ENCODE measurements at regions not wholly inside any gene's neighbourhood (a gene's known extent, or its start where the extent isn't known, plus 50 kb on each side); places are given as distances from the start of the nearest gene placed in this dataset.

DNA sequence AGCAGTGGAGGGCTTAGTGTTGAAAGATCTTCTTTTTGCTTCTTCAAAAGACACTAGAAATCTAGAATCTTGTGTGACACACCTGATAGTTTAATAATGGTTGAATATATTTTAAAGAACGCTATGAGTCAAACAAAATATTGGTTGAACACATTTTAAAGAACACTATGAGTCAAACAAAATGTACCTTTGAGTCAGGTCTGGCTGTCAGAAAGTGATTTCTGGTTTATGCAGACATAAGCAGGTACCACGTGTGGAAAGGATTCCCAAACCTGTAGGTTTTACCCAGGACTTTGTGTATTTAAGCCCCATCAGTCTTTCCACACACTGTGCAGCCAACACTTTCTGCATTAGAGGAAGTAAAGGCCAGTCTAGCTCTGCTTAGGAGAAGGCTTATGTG, 366.7 kb upstream of the TENM4 start:
- TF ChIP-seq, protein P1, sequence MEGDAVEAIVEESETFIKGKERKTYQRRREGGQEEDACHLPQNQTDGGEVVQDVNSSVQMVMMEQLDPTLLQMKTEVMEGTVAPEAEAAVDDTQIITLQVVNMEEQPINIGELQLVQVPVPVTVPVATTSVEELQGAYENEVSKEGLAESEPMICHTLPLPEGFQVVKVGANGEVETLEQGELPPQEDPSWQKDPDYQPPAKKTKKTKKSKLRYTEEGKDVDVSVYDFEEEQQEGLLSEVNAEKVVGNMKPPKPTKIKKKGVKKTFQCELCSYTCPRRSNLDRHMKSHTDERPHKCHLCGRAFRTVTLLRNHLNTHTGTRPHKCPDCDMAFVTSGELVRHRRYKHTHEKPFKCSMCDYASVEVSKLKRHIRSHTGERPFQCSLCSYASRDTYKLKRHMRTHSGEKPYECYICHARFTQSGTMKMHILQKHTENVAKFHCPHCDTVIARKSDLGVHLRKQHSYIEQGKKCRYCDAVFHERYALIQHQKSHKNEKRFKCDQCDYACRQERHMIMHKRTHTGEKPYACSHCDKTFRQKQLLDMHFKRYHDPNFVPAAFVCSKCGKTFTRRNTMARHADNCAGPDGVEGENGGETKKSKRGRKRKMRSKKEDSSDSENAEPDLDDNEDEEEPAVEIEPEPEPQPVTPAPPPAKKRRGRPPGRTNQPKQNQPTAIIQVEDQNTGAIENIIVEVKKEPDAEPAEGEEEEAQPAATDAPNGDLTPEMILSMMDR (IDR thresholded peaks at IDR 0.05; ENCODE audit: low read depth, low read length): no peak
- no peaks in the 10 kb centered on the region for H3K27me3 ChIP-seq (ENCODE audit: control insufficient read depth, insufficient read depth, low read length)
- peaks cover 8% of the 10 kb centered on the region; the same call in 1 of the 2 replicates for H3K9me3 ChIP-seq (ENCODE audit: control insufficient read depth, insufficient read depth, low read length)
- no peak overlapping the region for H3K4me3 ChIP-seq (ENCODE audit: low read depth, low read length)
- ChIA-PET POLR2A (no interaction called here), CTCF (no interaction called here)
- DNase-seq (ENCODE audit: low read depth, low spot score): no peak
- no peak overlapping the region for H3K27ac ChIP-seq (ENCODE audit: low read depth, low read length)

DNA sequence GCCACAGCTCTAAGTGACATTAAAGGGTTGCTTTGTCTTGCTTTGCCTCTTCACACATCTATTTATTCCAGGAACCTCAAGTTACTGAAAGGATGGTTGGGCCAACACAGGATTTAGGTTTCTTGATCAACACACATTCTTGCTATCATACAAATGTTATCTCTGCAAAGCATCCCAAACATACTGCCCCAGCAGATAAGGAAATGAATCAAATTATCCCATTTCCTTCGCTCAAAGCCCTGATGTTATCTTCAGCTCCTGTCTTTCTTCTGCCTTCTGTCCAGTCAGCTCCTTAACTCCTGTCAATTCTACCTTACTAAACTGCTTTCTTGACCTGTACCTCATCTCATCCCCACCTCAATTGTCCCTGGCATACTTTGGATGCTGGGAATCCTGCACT, 355.9 kb upstream of the TENM4 start:
- TF ChIP-seq, protein P1 (IDR thresholded peaks at IDR 0.05; ENCODE audit: low read depth, low read length): no peak
- H3K9me3 ChIP-seq (ENCODE audit: control insufficient read depth, insufficient read depth, low read length): no peaks in the 10 kb centered on the region
- CTCF ChIA-PET: no interaction called here
- POLR2A ChIA-PET: no interaction called here
- H3K27ac ChIP-seq (ENCODE audit: low read depth, low read length): no peak overlapping the region
- H3K27me3 ChIP-seq (ENCODE audit: control insufficient read depth, insufficient read depth, low read length): no peaks in the 10 kb centered on the region
- DNase-seq (ENCODE audit: low read depth, low spot score): no peak
- no peak overlapping the region for H3K4me3 ChIP-seq (ENCODE audit: low read depth, low read length)

DNA sequence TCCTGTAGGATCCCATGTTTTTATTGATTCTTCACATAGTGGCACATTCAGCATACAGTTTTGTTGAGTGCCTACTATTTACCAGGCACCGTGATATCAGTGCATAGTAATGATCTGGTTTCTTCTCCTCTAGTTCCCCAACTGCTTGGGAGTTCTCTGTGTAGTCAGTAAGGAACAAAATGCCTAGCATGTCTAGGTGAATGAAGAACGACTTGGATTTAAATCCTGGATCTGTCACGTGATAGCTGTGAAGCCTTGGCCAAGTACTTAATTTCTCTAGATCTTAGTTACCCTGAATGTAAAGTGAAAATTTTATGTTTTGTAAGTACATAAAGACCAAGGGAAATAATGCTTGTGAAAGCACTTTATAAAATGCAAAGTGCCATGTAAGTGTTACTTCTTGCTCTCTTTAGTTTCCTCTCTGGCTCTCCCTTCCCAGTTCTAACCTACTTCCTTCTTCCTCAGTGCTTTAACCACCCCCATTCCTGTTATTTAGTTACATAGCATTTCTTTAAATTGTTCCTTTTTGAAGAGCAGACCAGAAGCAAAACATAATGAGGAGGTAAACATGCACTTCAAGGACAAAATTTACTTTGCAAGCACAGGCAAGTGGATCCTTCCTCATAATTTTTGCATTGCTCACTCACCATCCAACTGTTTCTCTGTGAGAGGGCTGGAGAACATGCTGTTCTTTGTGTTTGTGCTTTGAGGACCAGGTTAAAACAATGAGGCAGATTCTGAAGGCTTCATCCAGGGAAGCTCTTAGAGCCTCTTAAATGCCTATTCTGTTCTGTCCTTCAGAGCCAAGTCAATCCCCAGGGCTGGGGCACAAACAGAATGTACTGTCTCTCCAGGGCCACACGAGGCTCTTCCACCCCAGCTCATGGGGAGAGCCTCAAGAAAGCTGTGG, 353.9 kb upstream of the TENM4 start:
- TF ChIP-seq, protein P1 (IDR thresholded peaks at IDR 0.05; ENCODE audit: low read depth, low read length): no peak
- no peak for DNase-seq (ENCODE audit: low read depth, low spot score)
- POLR2A ChIA-PET: no interaction called here
- Histone ChIP-seq H3K9me3 (ENCODE audit: control insufficient read depth, insufficient read depth, low read length) (no peaks in the 10 kb centered on the region), H3K27me3 (ENCODE audit: control insufficient read depth, insufficient read depth, low read length) (no peaks in the 10 kb centered on the region), H3K27ac (ENCODE audit: low read depth, low read length) (no peak overlapping the region), H3K4me3 (ENCODE audit: low read depth, low read length) (no peak overlapping the region)
- CTCF ChIA-PET: no interaction called here

DNA sequence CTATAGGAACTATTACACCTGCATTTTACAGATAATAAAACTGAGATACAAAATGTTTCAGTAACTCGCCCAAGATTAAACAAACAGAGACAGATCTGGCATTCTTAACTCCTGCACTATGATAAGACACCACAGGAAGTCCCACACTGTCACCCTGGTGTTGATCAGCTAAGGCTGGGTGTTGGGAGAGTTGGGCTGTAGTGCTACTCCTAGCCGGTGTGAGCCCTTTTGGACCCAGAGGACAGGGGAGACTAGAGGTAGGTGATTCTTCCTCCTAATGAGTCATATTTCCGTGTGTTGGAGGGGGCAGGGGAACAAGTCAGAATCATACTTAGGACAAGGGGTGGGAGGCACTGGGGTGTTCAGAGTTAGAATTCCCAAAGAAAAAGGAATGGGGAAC, 353.2 kb upstream of the TENM4 start:
- no peak for DNase-seq (ENCODE audit: low read depth, low spot score)
- Histone ChIP-seq H3K9me3 (ENCODE audit: control insufficient read depth, insufficient read depth, low read length) (no peaks in the 10 kb centered on the region), H3K27me3 (ENCODE audit: control insufficient read depth, insufficient read depth, low read length) (no peaks in the 10 kb centered on the region), H3K27ac (ENCODE audit: low read depth, low read length) (no peak overlapping the region), H3K4me3 (ENCODE audit: low read depth, low read length) (no peak overlapping the region)
- ChIA-PET CTCF (no interaction called here), POLR2A (no interaction called here)
- TF ChIP-seq, protein P1 (IDR thresholded peaks at IDR 0.05; ENCODE audit: low read depth, low read length): no peak

DNA sequence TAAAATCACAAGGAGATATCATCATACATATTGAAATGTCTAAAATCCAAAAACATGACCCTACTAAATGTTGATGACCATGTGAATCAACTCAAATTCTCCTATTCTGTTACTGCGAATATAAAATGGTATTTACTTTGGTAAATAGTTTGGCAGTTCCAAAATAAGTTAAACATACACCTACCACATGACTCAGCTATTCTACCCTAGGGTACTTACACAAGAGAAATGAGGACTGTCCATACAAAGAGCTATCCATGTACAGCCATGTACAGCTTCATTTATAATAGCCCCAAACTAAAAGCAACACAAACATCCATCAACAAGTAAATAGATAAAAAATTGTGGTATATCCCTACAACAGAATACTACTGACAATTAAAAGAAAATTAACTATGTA, 346.1 kb upstream of the TENM4 start:
- TF ChIP-seq, protein P1 (IDR thresholded peaks at IDR 0.05; ENCODE audit: low read depth, low read length): no peak
- CTCF ChIA-PET: no interaction called here
- Histone ChIP-seq H3K27ac (ENCODE audit: low read depth, low read length) (no peak overlapping the region), H3K27me3 (ENCODE audit: control insufficient read depth, insufficient read depth, low read length) (no peaks in the 10 kb centered on the region), H3K4me3 (ENCODE audit: low read depth, low read length) (no peak overlapping the region), H3K9me3 (ENCODE audit: control insufficient read depth, insufficient read depth, low read length) (no peaks in the 10 kb centered on the region)
- DNase-seq (ENCODE audit: low read depth, low spot score): no peak
- POLR2A ChIA-PET: no interaction called here
